K562 (cell line): ENCODE measurements at regions not wholly inside any gene's neighbourhood (a gene's known extent, or its start where the extent isn't known, plus 50 kb on each side); places are given as distances from the start of the nearest gene placed in this dataset.

Experiments
- ZBTB7A ChIP-seq: IDR thresholded peaks from 2 replicates; pipeline ENCODE4 v1.6.1; 2011; ENCODE audit warnings: low read depth, mild to moderate bottlenecking, low read length, moderate library complexity, borderline replicate concordance; ENCODE audit not compliant: control insufficient read depth
- TF ChIP-seq, protein P1 (sequence below): fragments of 450-650 bp; IDR thresholded peaks from 2 replicates; pipeline ENCODE4 v1.6.1; 2016; ENCODE audit warnings: mild to moderate bottlenecking, moderate library complexity

DNA sequence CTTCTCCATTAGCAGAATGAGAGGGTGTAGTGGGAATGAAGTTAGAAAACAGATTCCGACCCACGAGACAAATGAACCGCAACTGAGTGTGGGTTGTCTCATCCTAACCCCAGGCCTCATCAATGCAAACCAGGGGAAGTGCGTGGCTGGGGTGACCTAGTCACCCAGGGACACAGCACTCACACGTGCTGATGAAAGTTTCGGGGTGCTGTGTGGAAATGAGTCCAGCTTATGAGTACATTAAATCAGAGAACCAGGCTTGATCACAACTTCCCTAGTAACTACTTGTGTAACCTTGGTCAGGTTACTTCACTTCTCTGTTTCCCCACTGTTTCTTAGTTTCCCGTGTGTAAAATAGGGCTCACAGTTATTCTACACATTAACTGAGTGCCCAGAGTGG lies 95.4 kb upstream of the CDKN3 start (continued):
- TF ChIP-seq, protein P1, sequence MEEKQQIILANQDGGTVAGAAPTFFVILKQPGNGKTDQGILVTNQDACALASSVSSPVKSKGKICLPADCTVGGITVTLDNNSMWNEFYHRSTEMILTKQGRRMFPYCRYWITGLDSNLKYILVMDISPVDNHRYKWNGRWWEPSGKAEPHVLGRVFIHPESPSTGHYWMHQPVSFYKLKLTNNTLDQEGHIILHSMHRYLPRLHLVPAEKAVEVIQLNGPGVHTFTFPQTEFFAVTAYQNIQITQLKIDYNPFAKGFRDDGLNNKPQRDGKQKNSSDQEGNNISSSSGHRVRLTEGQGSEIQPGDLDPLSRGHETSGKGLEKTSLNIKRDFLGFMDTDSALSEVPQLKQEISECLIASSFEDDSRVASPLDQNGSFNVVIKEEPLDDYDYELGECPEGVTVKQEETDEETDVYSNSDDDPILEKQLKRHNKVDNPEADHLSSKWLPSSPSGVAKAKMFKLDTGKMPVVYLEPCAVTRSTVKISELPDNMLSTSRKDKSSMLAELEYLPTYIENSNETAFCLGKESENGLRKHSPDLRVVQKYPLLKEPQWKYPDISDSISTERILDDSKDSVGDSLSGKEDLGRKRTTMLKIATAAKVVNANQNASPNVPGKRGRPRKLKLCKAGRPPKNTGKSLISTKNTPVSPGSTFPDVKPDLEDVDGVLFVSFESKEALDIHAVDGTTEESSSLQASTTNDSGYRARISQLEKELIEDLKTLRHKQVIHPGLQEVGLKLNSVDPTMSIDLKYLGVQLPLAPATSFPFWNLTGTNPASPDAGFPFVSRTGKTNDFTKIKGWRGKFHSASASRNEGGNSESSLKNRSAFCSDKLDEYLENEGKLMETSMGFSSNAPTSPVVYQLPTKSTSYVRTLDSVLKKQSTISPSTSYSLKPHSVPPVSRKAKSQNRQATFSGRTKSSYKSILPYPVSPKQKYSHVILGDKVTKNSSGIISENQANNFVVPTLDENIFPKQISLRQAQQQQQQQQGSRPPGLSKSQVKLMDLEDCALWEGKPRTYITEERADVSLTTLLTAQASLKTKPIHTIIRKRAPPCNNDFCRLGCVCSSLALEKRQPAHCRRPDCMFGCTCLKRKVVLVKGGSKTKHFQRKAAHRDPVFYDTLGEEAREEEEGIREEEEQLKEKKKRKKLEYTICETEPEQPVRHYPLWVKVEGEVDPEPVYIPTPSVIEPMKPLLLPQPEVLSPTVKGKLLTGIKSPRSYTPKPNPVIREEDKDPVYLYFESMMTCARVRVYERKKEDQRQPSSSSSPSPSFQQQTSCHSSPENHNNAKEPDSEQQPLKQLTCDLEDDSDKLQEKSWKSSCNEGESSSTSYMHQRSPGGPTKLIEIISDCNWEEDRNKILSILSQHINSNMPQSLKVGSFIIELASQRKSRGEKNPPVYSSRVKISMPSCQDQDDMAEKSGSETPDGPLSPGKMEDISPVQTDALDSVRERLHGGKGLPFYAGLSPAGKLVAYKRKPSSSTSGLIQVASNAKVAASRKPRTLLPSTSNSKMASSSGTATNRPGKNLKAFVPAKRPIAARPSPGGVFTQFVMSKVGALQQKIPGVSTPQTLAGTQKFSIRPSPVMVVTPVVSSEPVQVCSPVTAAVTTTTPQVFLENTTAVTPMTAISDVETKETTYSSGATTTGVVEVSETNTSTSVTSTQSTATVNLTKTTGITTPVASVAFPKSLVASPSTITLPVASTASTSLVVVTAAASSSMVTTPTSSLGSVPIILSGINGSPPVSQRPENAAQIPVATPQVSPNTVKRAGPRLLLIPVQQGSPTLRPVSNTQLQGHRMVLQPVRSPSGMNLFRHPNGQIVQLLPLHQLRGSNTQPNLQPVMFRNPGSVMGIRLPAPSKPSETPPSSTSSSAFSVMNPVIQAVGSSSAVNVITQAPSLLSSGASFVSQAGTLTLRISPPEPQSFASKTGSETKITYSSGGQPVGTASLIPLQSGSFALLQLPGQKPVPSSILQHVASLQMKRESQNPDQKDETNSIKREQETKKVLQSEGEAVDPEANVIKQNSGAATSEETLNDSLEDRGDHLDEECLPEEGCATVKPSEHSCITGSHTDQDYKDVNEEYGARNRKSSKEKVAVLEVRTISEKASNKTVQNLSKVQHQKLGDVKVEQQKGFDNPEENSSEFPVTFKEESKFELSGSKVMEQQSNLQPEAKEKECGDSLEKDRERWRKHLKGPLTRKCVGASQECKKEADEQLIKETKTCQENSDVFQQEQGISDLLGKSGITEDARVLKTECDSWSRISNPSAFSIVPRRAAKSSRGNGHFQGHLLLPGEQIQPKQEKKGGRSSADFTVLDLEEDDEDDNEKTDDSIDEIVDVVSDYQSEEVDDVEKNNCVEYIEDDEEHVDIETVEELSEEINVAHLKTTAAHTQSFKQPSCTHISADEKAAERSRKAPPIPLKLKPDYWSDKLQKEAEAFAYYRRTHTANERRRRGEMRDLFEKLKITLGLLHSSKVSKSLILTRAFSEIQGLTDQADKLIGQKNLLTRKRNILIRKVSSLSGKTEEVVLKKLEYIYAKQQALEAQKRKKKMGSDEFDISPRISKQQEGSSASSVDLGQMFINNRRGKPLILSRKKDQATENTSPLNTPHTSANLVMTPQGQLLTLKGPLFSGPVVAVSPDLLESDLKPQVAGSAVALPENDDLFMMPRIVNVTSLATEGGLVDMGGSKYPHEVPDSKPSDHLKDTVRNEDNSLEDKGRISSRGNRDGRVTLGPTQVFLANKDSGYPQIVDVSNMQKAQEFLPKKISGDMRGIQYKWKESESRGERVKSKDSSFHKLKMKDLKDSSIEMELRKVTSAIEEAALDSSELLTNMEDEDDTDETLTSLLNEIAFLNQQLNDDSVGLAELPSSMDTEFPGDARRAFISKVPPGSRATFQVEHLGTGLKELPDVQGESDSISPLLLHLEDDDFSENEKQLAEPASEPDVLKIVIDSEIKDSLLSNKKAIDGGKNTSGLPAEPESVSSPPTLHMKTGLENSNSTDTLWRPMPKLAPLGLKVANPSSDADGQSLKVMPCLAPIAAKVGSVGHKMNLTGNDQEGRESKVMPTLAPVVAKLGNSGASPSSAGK: no peak
- TF ChIP-seq ZBTB7A: no peak
